HCT116 (cell line): ENCODE measurements at regions not wholly inside any gene's neighbourhood (a gene's known extent, or its start where the extent isn't known, plus 50 kb on each side); places are given as distances from the start of the nearest gene placed in this dataset.

Experiments
- ATAC-seq: fragments of 200-7000 bp; cut with Tn5 transposase; 2 replicates; pipeline ENCODE4 v1.9.1; 2020; ENCODE audit warnings: mild to moderate bottlenecking, moderate library complexity
- BruUV-seq: library from RNA; stranded (reverse); fragments of 400-500 nt; replicated peaks from 2 replicates; lab custom pipeline; 2021; lab: Mats Ljungman, UMichigan
- CTCF ChIA-PET: fragments of 300-600 bp; sonication (Branson Sonifier 250); formaldehyde crosslinking; loops from one replicate; lab custom pipeline; 2021; ENCODE audit warnings: antibody characterized with exemption; lab: Charles Lee
- POLR2A ChIA-PET: fragments of 300-600, 350-600 bp; sonication (Branson Sonifier 250); formaldehyde crosslinking; loops from one replicate; lab custom pipeline; 2021; ENCODE audit warnings: antibody characterized with exemption; lab: Charles Lee
- RAD21 ChIA-PET, 2 experiments: fragments of 300-600 bp; sonication (Branson Sonifier 250); formaldehyde crosslinking; loops; one replicate each; lab custom pipeline; 2023; ENCODE audit warnings: low total read pairs in 2 of 2; ENCODE audit not compliant: uncharacterized antibody in 2 of 2, unreplicated experiment in 2 of 2, low non-redundant PET in 1 of 2; lab: Charles Lee
- DNase-seq: peaks from one replicate; pipeline ENCODE4 v3.0.0-alpha.2; 2010; ENCODE audit warnings: low read depth, low spot score
- H2AFZ ChIP-seq: fragments of 200-600 bp; shearing (Covaris generic), sonication (generic); 2 replicates; pipeline ENCODE4 v1.6.1; 2017; ENCODE audit warnings: low read depth, mixed run types, mixed read lengths, antibody characterized with exemption, low read length; ENCODE audit not compliant: poor library complexity, severe bottlenecking
- H3K27ac ChIP-seq: 2 replicates; pipeline ENCODE4 v1.5.1; 2012; ENCODE audit warnings: low read depth, low read length
- H3K27me3 ChIP-seq: fragments of 200-600 bp; sonication (generic); 2 replicates; pipeline ENCODE4 v1.6.1; 2016; ENCODE audit warnings: mixed run types, low read length, mixed read lengths; ENCODE audit not compliant: insufficient read depth
- H3K36me3 ChIP-seq, 2 experiments: fragments of 200-500 bp in 1 of 2; fragments of 200-600 bp in 1 of 2; sonication (Bioruptor generic) in 1 of 2; sonication (generic) in 1 of 2; 2 replicates each; pipeline versions ENCODE4 v1.5.1 to v1.6.1; 2014 to 2016; ENCODE audit warnings: low read length in 2 of 2, inconsistent platforms in 1 of 2, mixed read lengths in 1 of 2, mixed run types in 1 of 2; ENCODE audit not compliant: insufficient read depth in 2 of 2, control insufficient read depth in 1 of 2
- H3K4me1 ChIP-seq, 2 experiments: fragments of 200-600 bp in 1 of 2; sonication (generic) in 1 of 2; 2 replicates each; pipeline versions ENCODE4 v1.5.1 to v1.6.1; 2012 to 2017; ENCODE audit warnings: low read length in 2 of 2, inconsistent platforms in 1 of 2, mild to moderate bottlenecking in 1 of 2, mixed read lengths in 1 of 2, mixed run types in 1 of 2, moderate library complexity in 1 of 2; ENCODE audit not compliant: insufficient read depth in 2 of 2, control insufficient read depth in 1 of 2
- H3K4me2 ChIP-seq: fragments of 200-600 bp; sonication (generic); 2 replicates; pipeline ENCODE4 v1.6.1; 2017; ENCODE audit warnings: mixed run types, low read length, mixed read lengths
- H3K4me3 ChIP-seq, 2 experiments: fragments of 200-600 bp in 1 of 2; sonication (generic) in 1 of 2; replicated peaks in 1 of 2; 2 replicates each; pipeline ENCODE4 v1.5.1; 2011 to 2016; ENCODE audit warnings: low read length in 2 of 2, control low read depth in 1 of 2, low read depth in 1 of 2, mild to moderate bottlenecking in 1 of 2, mixed read lengths in 1 of 2, mixed run types in 1 of 2
- H3K79me2 ChIP-seq: fragments of 200-600 bp; sonication (generic); 2 replicates; pipeline ENCODE4 v1.6.1; 2017; ENCODE audit warnings: mild to moderate bottlenecking, mixed run types, low read length, moderate library complexity, mixed read lengths; ENCODE audit not compliant: insufficient read depth
- H3K9ac ChIP-seq: fragments of 200-600 bp; sonication (generic); 2 replicates; pipeline ENCODE4 v1.6.1; 2016; ENCODE audit warnings: low read length, mixed read lengths
- H3K9me2 ChIP-seq: fragments of 200-600 bp; sonication (generic), shearing (Covaris generic); 2 replicates; pipeline ENCODE4 v1.6.1; 2017; ENCODE audit warnings: mixed run types, mild to moderate bottlenecking, moderate library complexity; ENCODE audit not compliant: insufficient read depth
- H3K9me3 ChIP-seq, 2 experiments: fragments of 200-500 bp in 1 of 2; fragments of 200-600 bp in 1 of 2; sonication (Bioruptor generic) in 1 of 2; sonication (generic) in 1 of 2; 2 replicates each; pipeline ENCODE4 v1.6.1; 2014 to 2017; ENCODE audit warnings: low read length in 2 of 2, mixed read lengths in 2 of 2, inconsistent platforms in 1 of 2, low read depth in 1 of 2, mild to moderate bottlenecking in 1 of 2, mixed run types in 1 of 2, moderate library complexity in 1 of 2; ENCODE audit not compliant: control insufficient read depth in 1 of 2, insufficient read depth in 1 of 2
- H4K20me1 ChIP-seq: fragments of 200-600 bp; sonication (generic), shearing (Covaris generic); 2 replicates; pipeline ENCODE4 v1.6.1; 2017; ENCODE audit warnings: mixed run types, mild to moderate bottlenecking, moderate library complexity; ENCODE audit not compliant: insufficient read depth
- ATF3 ChIP-seq: IDR thresholded peaks from 2 replicates; pipeline ENCODE4 v1.6.1; 2012
- CBX3 ChIP-seq: IDR thresholded peaks from 2 replicates; pipeline ENCODE4 v1.6.1; 2012; ENCODE audit warnings: low read depth
- CEBPB ChIP-seq: IDR thresholded peaks from 2 replicates; pipeline ENCODE4 v1.6.1; 2012; ENCODE audit warnings: low read depth
- EZH2phosphoT487 ChIP-seq: fragments of 200-600 bp; IDR thresholded peaks from 2 replicates; pipeline ENCODE4 v1.6.1; 2018; ENCODE audit warnings: antibody characterized with exemption, borderline replicate concordance
- FOSL1 ChIP-seq: IDR thresholded peaks from 2 replicates; pipeline ENCODE4 v1.6.1; 2012; ENCODE audit warnings: low read depth
- JUND ChIP-seq: IDR thresholded peaks from 2 replicates; pipeline ENCODE4 v1.6.1; 2012
- POLR2A ChIP-seq: IDR thresholded peaks from 2 replicates; pipeline ENCODE4 v1.7.0; 2011; ENCODE audit warnings: borderline replicate concordance; ENCODE audit not compliant: insufficient read depth, insufficient read length; ENCODE audit errors: extremely low read depth
- SIN3A ChIP-seq: IDR thresholded peaks from 2 replicates; pipeline ENCODE4 v1.6.1; 2012; ENCODE audit warnings: low read depth
- SRF ChIP-seq: IDR thresholded peaks from 2 replicates; pipeline ENCODE4 v1.6.1; 2012; ENCODE audit warnings: low read depth
- YY1 ChIP-seq: IDR thresholded peaks from 2 replicates; pipeline ENCODE4 v1.6.1; 2011; ENCODE audit warnings: low read length, low read depth, moderate library complexity, mild to moderate bottlenecking; ENCODE audit not compliant: insufficient replicate concordance; ENCODE audit errors: extremely low read depth
- ZFX ChIP-seq: fragments of 450-650 bp; IDR thresholded peaks from 2 replicates; pipeline ENCODE4 v1.6.1; 2017
- intact Hi-C: fragments of 100-400 bp; cut with micrococcal nuclease; formaldehyde crosslinking; loops from 2 replicates; pipeline ENCODE4 v1.10.0; 2022

DNA sequence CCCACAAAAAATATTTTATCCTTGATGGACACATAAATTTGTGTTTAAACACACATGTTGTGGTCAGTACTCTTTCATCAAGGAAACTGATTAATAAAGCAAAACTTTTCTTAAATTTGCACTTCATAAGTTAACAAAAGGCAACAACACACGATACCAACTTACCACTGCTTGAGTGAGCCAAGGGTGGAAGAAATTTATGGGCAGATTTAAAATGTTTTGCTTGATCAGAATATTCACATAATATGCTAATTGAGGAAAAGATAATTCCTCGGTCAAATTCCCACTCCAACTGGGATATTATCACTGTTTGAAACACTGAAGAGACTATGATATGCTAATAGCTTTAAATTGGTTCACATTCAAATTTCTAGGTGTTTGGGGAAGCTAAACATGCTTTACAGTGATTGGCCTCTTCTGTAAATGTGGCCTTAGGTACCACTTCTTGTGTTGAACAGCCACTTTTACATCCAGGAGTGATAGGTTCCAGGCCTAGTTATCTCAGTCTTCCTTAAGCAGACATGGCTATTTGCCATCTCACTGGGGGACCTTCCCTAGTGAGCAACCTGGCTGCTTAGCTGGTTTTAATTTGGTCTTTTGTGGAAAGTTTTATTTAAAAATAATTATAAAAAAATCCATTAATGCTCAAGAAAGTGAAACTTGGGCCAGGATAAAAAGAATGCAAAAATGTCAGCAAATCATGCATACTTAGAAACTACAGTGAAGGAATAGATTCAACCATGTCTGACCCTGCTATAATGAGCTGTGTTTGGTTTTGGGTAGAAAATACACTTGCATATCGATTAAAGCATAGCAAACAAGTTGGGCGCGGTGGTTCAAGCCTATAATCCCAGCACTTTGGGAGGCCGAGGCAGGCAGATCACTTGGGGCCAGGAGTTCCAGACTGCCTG lies 221.2 kb upstream of the MAP3K7 start (continued):
- TF ChIP-seq YY1 (no peak), POLR2A (no peak)

DNA sequence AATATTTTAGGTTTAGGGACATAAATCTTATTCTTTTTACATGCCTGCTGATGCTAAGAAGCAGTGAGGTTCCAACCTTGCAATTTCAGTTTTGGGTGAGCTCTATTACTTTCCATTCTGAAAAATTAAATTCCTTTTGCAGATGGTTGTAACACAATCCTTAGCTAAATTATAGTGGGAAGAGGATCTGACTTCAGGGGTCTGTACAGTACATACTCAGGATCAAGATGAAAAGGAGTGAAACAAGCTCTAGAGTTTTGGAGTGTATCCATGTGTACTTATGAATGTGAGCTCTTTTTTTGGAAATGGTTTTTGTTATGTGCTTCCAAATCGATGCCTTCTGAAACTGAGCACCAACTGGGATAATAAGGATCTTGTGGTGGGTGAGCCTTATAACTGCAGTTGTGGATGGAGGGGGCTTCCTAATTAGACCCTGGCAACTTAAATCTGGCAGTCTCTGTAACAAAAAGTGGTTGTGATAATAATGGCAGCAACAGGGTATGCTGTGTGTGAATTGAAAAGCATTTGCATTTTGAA lies 218.8 kb upstream of the MAP3K7 start:
- RAD21 ChIA-PET = no interaction called here
- Histone ChIP-seq H3K36me3 (no peaks in the 10 kb centered on the region), H3K9me3 (no peaks in the 10 kb centered on the region), H3K4me2 (no peak overlapping the region), H3K9me2 (no peaks in the 10 kb centered on the region), H3K79me2 (no peaks in the 10 kb centered on the region), H2AFZ (no peak overlapping the region), H3K4me1 (no peaks in the 10 kb centered on the region), H3K27me3 (peaks cover 15% of the 10 kb centered on the region; the same call in 1 of the 2 replicates), H4K20me1 (no peaks in the 10 kb centered on the region), H3K4me3 (no peak overlapping the region)
- intact Hi-C loops = no loop called here
- ATAC-seq = no peak
- no TSS peak for BruUV-seq
- DNase-seq = no peak
- TF ChIP-seq FOSL1 (no peak), EZH2phosphoT487 (no peak), SRF (no peak), ZFX (no peak), CEBPB (no peak), SIN3A (no peak), CBX3 (no peak), JUND (no peak), ATF3 (no peak), POLR2A (no peak)
- TF ChIP-seq, all 23 proteins: peak for 0
- H3K9ac ChIP-seq = no peak overlapping the region
- ChIA-PET CTCF (no interaction called here), POLR2A (no interaction called here)
- H3K27ac ChIP-seq = no peak overlapping the region
